Body of pancreas (tissue), 4 donors: ENCODE measurements at regions not wholly inside any gene's neighbourhood (a gene's known extent, or its start where the extent isn't known, plus 50 kb on each side); places are given as distances from the start of the nearest gene placed in this dataset.
"Not testable (repeated sequence)": the region's sequence is repeated elsewhere in the genome, so short reads cannot be mapped to it uniquely, and the experiment has no call there.

ENCODE experiments used
- ATAC-seq: fragments of 150-250 bp; one replicate; pipeline ENCODE4 v1.9.1; 2016
- DNase-seq, 4 donors: peaks; one replicate each; pipeline ENCODE4 v3.0.0-alpha.2; 2019
- H3K27ac ChIP-seq, 4 donors: fragments of 200-600 bp; sonication (generic); 1 replicate in 3 of 4; 2 replicates in 1 of 4; pipeline versions ENCODE4 v1.5.1 to v1.6.1; 2016 to 2019; ENCODE audit warnings: mild to moderate bottlenecking in 1 of 4, mixed read lengths in 1 of 4, moderate library complexity in 1 of 4
- H3K27me3 ChIP-seq, 2 donors: fragments of 200-600 bp; sonication (generic); one replicate each; pipeline ENCODE4 v1.6.0; 2016; ENCODE audit warnings: mild to moderate bottlenecking in 1 of 2
- H3K36me3 ChIP-seq, 2 donors: fragments of 200-600 bp; sonication (generic); replicated peaks in 1 of 2; 2 replicates each; pipeline ENCODE4 v1.5.1; 2016; ENCODE audit warnings: low read depth in 2 of 2; ENCODE audit not compliant: insufficient read depth in 1 of 2
- H3K4me1 ChIP-seq: fragments of 200-600 bp; sonication (generic); one replicate; pipeline ENCODE4 v1.6.0; 2016
- H3K4me3 ChIP-seq, 2 donors: fragments of 200-600 bp; sonication (generic); 1 replicate in 1 of 2; 2 replicates in 1 of 2; pipeline ENCODE4 v1.5.1; 2016 to 2019
- H3K9me3 ChIP-seq, 3 donors: fragments of 200-600 bp; sonication (generic); 1 replicate in 2 of 3; 2 replicates in 1 of 3; pipeline ENCODE4 v1.5.1; 2016
- CTCF ChIP-seq, 7 experiments: fragments of 450-650 bp in 4 of 7; fragments of 200-600 bp in 3 of 7; sonication (generic) in 3 of 7; IDR thresholded peaks; one replicate each; pipeline ENCODE4 v1.5.1; 2016 to 2019; ENCODE audit warnings: antibody characterized with exemption in 7 of 7
- POLR2A ChIP-seq, 3 donors: fragments of 450-650 bp; IDR thresholded peaks; one replicate each; pipeline ENCODE4 v1.6.1; 2016; ENCODE audit warnings: antibody characterized with exemption in 3 of 3, mild to moderate bottlenecking in 2 of 3
- WGBS, 2 donors: methylation state at CpG; one replicate each; pipeline ENCODE4 v1.1.5; 2017; 5-methylcytosine and 5-hydroxymethylcytosine counted together
- intact Hi-C: fragments of 100-400 bp; cut with DNase I; formaldehyde crosslinking; loops from one replicate; pipeline ENCODE4 v1.15.1; 2023

GRCh38 chr3:137854533-137855261 lies 90.6 kb downstream of the SOX14 start:
- Histone ChIP-seq H3K4me1 (no peaks in the 10 kb centered on the region), H3K4me3 (no peak overlapping the region), H3K9me3 (no peaks in the 10 kb centered on the region), H3K27ac (no peak overlapping the region), H3K27me3 (no peaks in the 10 kb centered on the region), H3K36me3 (no peaks in the 10 kb centered on the region)
- WGBS, 2 donors, result 43 to 57% methylated on average over 4 of the region's 4 CpGs
- TF ChIP-seq POLR2A (IDR thresholded peaks at IDR 0.05), result no peak
- no peak for TF ChIP-seq CTCF (IDR thresholded peaks at IDR 0.05)
- DNase-seq (no peak), ATAC-seq (no peak)
- intact Hi-C loops, result no loop called here

- Histone ChIP-seq H3K27me3 (no peaks in the 10 kb centered on the region), H3K9me3 (peaks cover 0 to 12% (median 0%) of the 10 kb centered on the region in 3 donors), H3K27ac (no peak overlapping the region), H3K4me3 (no peak overlapping the region), H3K4me1 (no peaks in the 10 kb centered on the region), H3K36me3 (no peaks in the 10 kb centered on the region)
- 39 to 57% methylated on average over 2 of the region's 2 CpGs for WGBS, 2 donors
- no peak for DNase-seq
- no peak for ATAC-seq
- intact Hi-C loops, result no loop called here
- no peak for TF ChIP-seq POLR2A (IDR thresholded peaks at IDR 0.05)
- no peak for TF ChIP-seq CTCF (IDR thresholded peaks at IDR 0.05)
These were observed 101.9 kb downstream of the SOX14 start for GRCh38 chr3:137866001-137866400.

- 66% methylated on average over 4 of the region's 4 CpGs for WGBS, 2 donors
These were observed 102.8 kb downstream of the SOX14 start for GRCh38 chr3:137866933-137867332.

GRCh38 chr3:137867611-137868010 lies 103.5 kb downstream of the SOX14 start:
- Histone ChIP-seq H3K4me1 (no peaks in the 10 kb centered on the region), H3K9me3 (peaks cover 0 to 12% (median 0%) of the 10 kb centered on the region in 3 donors), H3K27me3 (no peaks in the 10 kb centered on the region), H3K36me3 (no peaks in the 10 kb centered on the region), H3K27ac (no peak overlapping the region), H3K4me3 (no peak overlapping the region)
- DNase-seq (no peak), ATAC-seq (no peak)
- WGBS, 2 donors, result 61 to 87% methylated on average over 2 of the region's 2 CpGs
- TF ChIP-seq CTCF (IDR thresholded peaks at IDR 0.05), result no peak
- no peak for TF ChIP-seq POLR2A (IDR thresholded peaks at IDR 0.05)
- intact Hi-C loops, result no loop called here

More at GRCh38 chr3:137866933-137867332, 102.8 kb downstream of the SOX14 start:
- no peak overlapping the region for H3K4me3 ChIP-seq
- DNase-seq (no peak), ATAC-seq (no peak)
- no peak overlapping the region for H3K27ac ChIP-seq
- no peaks in the 10 kb centered on the region for H3K27me3 ChIP-seq
- TF ChIP-seq POLR2A (IDR thresholded peaks at IDR 0.05), result no peak
- no peak for TF ChIP-seq CTCF (IDR thresholded peaks at IDR 0.05)
- no peaks in the 10 kb centered on the region for H3K4me1 ChIP-seq
- intact Hi-C loops, result no loop called here
- H3K36me3 ChIP-seq, result no peaks in the 10 kb centered on the region
- peaks cover 0 to 12% (median 0%) of the 10 kb centered on the region in 3 donors for H3K9me3 ChIP-seq

- intact Hi-C loops, result no loop called here
- no peaks in the 10 kb centered on the region for H3K4me1 ChIP-seq
- H3K36me3 ChIP-seq, result no peaks in the 10 kb centered on the region
- peaks cover 0 to 12% (median 0%) of the 10 kb centered on the region in 3 donors for H3K9me3 ChIP-seq
- no peak overlapping the region for H3K27ac ChIP-seq
- DNase-seq (no peak), ATAC-seq (no peak)
- TF ChIP-seq POLR2A (IDR thresholded peaks at IDR 0.05) (no peak), CTCF (IDR thresholded peaks at IDR 0.05) (no peak)
- no peaks in the 10 kb centered on the region for H3K27me3 ChIP-seq
- no peak overlapping the region for H3K4me3 ChIP-seq
- WGBS, 2 donors, result 55 to 86% methylated on average over 5 of the region's 5 CpGs
These were observed 104.9 kb downstream of the SOX14 start for GRCh38 chr3:137869022-137869421.

GRCh38 chr3:137872589-137872988 lies 108.5 kb downstream of the SOX14 start:
- H3K36me3 ChIP-seq, H3K27me3 ChIP-seq, intact Hi-C loops, ATAC-seq, H3K4me3 ChIP-seq, H3K4me1 ChIP-seq, DNase-seq, H3K27ac ChIP-seq: not testable (repeated sequence)
- H3K9me3 ChIP-seq, result peaks cover 0 to 11% (median 0%) of the 10 kb centered on the region in 3 donors
- WGBS, 2 donors, result 88 to 100% methylated on average over 4 to 12 of the region's 25 CpGs

GRCh38 chr3:137896842-137897241 lies 113.1 kb upstream of the CLDN18 start:
- DNase-seq, H3K4me1 ChIP-seq, H3K27me3 ChIP-seq, H3K9me3 ChIP-seq, H3K36me3 ChIP-seq, H3K4me3 ChIP-seq, H3K27ac ChIP-seq, ATAC-seq, intact Hi-C loops: not testable (repeated sequence)
- 68% methylated on average over 6 of the region's 6 CpGs; no CpG with 5 or more reads in 1 of the 2 donors for WGBS, 2 donors
